Peyer's patch (tissue), 4 donors: ENCODE measurements at regions not wholly inside any gene's neighbourhood (a gene's known extent, or its start where the extent isn't known, plus 50 kb on each side); places are given as distances from the start of the nearest gene placed in this dataset.

ENCODE experiments used
- CTCF ChIP-seq, 6 experiments: fragments of 450-650 bp in 4 of 6; fragments of 200-600 bp in 2 of 6; sonication (generic) in 1 of 6; IDR thresholded peaks; one replicate each; pipeline ENCODE4 v1.5.1; 2017 to 2019; ENCODE audit warnings: antibody characterized with exemption in 6 of 6, mild to moderate bottlenecking in 3 of 6, moderate library complexity in 1 of 6
- POLR2A ChIP-seq, 2 donors: fragments of 450-650 bp; IDR thresholded peaks; one replicate each; pipeline ENCODE4 v1.5.1; 2017; ENCODE audit warnings: antibody characterized with exemption in 2 of 2, mild to moderate bottlenecking in 2 of 2, moderate library complexity in 2 of 2

- TF ChIP-seq POLR2A (IDR thresholded peaks at IDR 0.05) (no peak), CTCF (IDR thresholded peaks at IDR 0.05) (no peak)
Observed at GRCh38 chr2:496729-497128, 180.5 kb downstream of the TMEM18 start.
